H1 (cell line): ENCODE measurements at regions not wholly inside any gene's neighbourhood (a gene's known extent, or its start where the extent isn't known, plus 50 kb on each side); places are given as distances from the start of the nearest gene placed in this dataset.

Source experiments
- CTCF ChIA-PET: fragments of 300-600 bp; sonication (Branson Sonifier 250); formaldehyde crosslinking; loops from one replicate; lab custom pipeline; 2021; ENCODE audit not compliant: partially characterized antibody; lab: Charles Lee
- POLR2A ChIA-PET: fragments of 300-600 bp; sonication (Branson Sonifier 250); formaldehyde crosslinking; loops from one replicate; lab custom pipeline; 2021; ENCODE audit warnings: inconsistent platforms; ENCODE audit not compliant: partially characterized antibody; lab: Charles Lee
- DNase-seq, 2 experiments: peaks; one replicate each; pipeline versions ENCODE4 v3.0.0 to v3.0.0-alpha.2; 2010 to 2022; ENCODE audit warnings: low spot score in 2 of 2, low read depth in 1 of 2, mixed read lengths in 1 of 2
- FAIRE-seq: peaks from 2 replicates; lab custom pipeline; 2011; peaks lifted over from hg19 to GRCh38; lab: Jason Lieb, UNC
- H2AFZ ChIP-seq: 2 replicates; pipeline ENCODE4 v1.8.1; 2012; ENCODE audit warnings: low read length, inconsistent platforms
- H2AK5ac ChIP-seq: 2 replicates; pipeline ENCODE4 v1.6.1; 2013; ENCODE audit warnings: low read depth, low read length
- H2BK120ac ChIP-seq: replicated peaks from 2 replicates; pipeline ENCODE3; 2013; ENCODE audit warnings: low read depth, low read length, inconsistent platforms
- H2BK12ac ChIP-seq: 2 replicates; pipeline ENCODE4 v1.6.1; 2013; ENCODE audit warnings: low read depth, low read length
- H2BK15ac ChIP-seq: 2 replicates; pipeline ENCODE4 v1.6.1; 2013; ENCODE audit warnings: low read length
- H2BK20ac ChIP-seq: 2 replicates; pipeline ENCODE4 v1.6.1; 2013; ENCODE audit warnings: low read length
- H2BK5ac ChIP-seq: 2 replicates; pipeline ENCODE4 v1.6.1; 2013; ENCODE audit warnings: low read depth, low read length
- H3K14ac ChIP-seq: 2 replicates; pipeline ENCODE4 v1.6.1; 2013; ENCODE audit warnings: inconsistent platforms; ENCODE audit not compliant: insufficient read length
- H3K18ac ChIP-seq: 2 replicates; pipeline ENCODE4 v1.6.1; 2013; ENCODE audit warnings: low read length; ENCODE audit errors: extremely low read depth
- H3K23ac ChIP-seq: 2 replicates; pipeline ENCODE4 v1.6.1; 2013; ENCODE audit warnings: inconsistent platforms; ENCODE audit not compliant: insufficient read length
- H3K23me2 ChIP-seq: 2 replicates; pipeline ENCODE4 v1.6.1; 2013; ENCODE audit warnings: low read depth, low read length
- H3K27ac ChIP-seq: 2 replicates; pipeline ENCODE4 v1.6.1; 2011; ENCODE audit warnings: low read depth, low read length, inconsistent platforms
- H3K27me3 ChIP-seq, 4 experiments: replicated peaks in 1 of 4; 1 replicate in 1 of 4; 2 replicates in 3 of 4; pipeline versions ENCODE4 v1.6.1 to v1.8.1; 2011 to 2013; ENCODE audit warnings: low read length in 3 of 4, mild to moderate bottlenecking in 3 of 4, inconsistent platforms in 2 of 4, mixed read lengths in 2 of 4, moderate library complexity in 1 of 4; ENCODE audit not compliant: control insufficient read depth in 3 of 4, insufficient read depth in 3 of 4; ENCODE audit errors: extremely low read depth in 1 of 4
- H3K36me3 ChIP-seq, 4 experiments: 2 replicates each; pipeline versions ENCODE4 v1.6.1 to v1.8.1; 2011 to 2013; ENCODE audit warnings: mild to moderate bottlenecking in 4 of 4, low read length in 3 of 4, moderate library complexity in 2 of 4, control low read depth in 1 of 4, inconsistent platforms in 1 of 4; ENCODE audit not compliant: insufficient read depth in 4 of 4, control insufficient read depth in 2 of 4
- H3K4ac ChIP-seq: replicated peaks from 2 replicates; pipeline ENCODE3; 2013; ENCODE audit warnings: low read length, low read depth, mixed read lengths, inconsistent platforms; ENCODE audit not compliant: insufficient read length
- H3K4me1 ChIP-seq, 4 experiments: replicated peaks in 1 of 4; 1 replicate in 1 of 4; 2 replicates in 3 of 4; pipeline versions ENCODE4 v1.6.1 to v1.8.1; 2011 to 2013; ENCODE audit warnings: low read length in 3 of 4, inconsistent platforms in 2 of 4, mixed read lengths in 1 of 4; ENCODE audit not compliant: insufficient read depth in 4 of 4, control insufficient read depth in 3 of 4
- H3K4me2 ChIP-seq, 2 experiments: 2 replicates each; pipeline versions ENCODE4 v1.6.1 to v1.8.1; 2011 to 2013; ENCODE audit warnings: low read depth in 2 of 2, low read length in 2 of 2, control low read depth in 1 of 2, inconsistent platforms in 1 of 2, mild to moderate bottlenecking in 1 of 2; ENCODE audit not compliant: insufficient read depth in 1 of 2
- H3K4me3 ChIP-seq, 4 experiments: fragments of 200-600, 300-600 bp in 1 of 4; sonication (generic), shearing (Covaris generic), sonication (Bioruptor Twin) in 1 of 4; 2 replicates each; pipeline versions ENCODE4 v1.5.1 to v1.8.1; 2011 to 2016; ENCODE audit warnings: low read length in 4 of 4, low read depth in 3 of 4, control low read depth in 2 of 4, inconsistent platforms in 2 of 4, mild to moderate bottlenecking in 2 of 4, mixed read lengths in 1 of 4, moderate library complexity in 1 of 4; ENCODE audit not compliant: insufficient read depth in 2 of 4; ENCODE audit errors: extremely low read depth in 1 of 4
- H3K56ac ChIP-seq: replicated peaks from 2 replicates; pipeline ENCODE3; 2013; ENCODE audit warnings: low read depth, mild to moderate bottlenecking, mixed read lengths, low read length, inconsistent platforms; ENCODE audit not compliant: insufficient read length
- H3K79me1 ChIP-seq: 2 replicates; pipeline ENCODE4 v1.6.1; 2013; ENCODE audit warnings: low read depth, low read length, control low read depth
- H3K79me2 ChIP-seq, 2 experiments: 2 replicates each; pipeline versions ENCODE4 v1.6.1 to v1.8.1; 2012 to 2013; ENCODE audit warnings: low read length in 2 of 2, mild to moderate bottlenecking in 2 of 2, inconsistent platforms in 1 of 2; ENCODE audit not compliant: insufficient read depth in 2 of 2, control insufficient read depth in 1 of 2
- H3K9ac ChIP-seq, 4 experiments: replicated peaks in 1 of 4; 1 replicate in 1 of 4; 2 replicates in 3 of 4; pipeline versions ENCODE4 v1.6.1 to v1.8.1; 2011 to 2013; ENCODE audit warnings: low read depth in 3 of 4, low read length in 3 of 4, control low read depth in 2 of 4, mild to moderate bottlenecking in 2 of 4, moderate library complexity in 2 of 4, inconsistent platforms in 1 of 4; ENCODE audit errors: extremely low read depth in 1 of 4
- H3K9me3 ChIP-seq, 2 experiments: 2 replicates each; pipeline versions ENCODE4 v1.6.1 to v1.8.1; 2012 to 2013; ENCODE audit warnings: mild to moderate bottlenecking in 2 of 2, moderate library complexity in 2 of 2, control low read depth in 1 of 2, inconsistent platforms in 1 of 2, low read depth in 1 of 2, low read length in 1 of 2, mixed read lengths in 1 of 2; ENCODE audit not compliant: insufficient read depth in 2 of 2
- H4K20me1 ChIP-seq, 2 experiments: replicated peaks in 1 of 2; 2 replicates each; pipeline versions ENCODE3 to v1.8.1; 2011 to 2013; ENCODE audit warnings: inconsistent platforms in 2 of 2, low read length in 2 of 2, mild to moderate bottlenecking in 1 of 2; ENCODE audit not compliant: insufficient read depth in 2 of 2, control insufficient read depth in 1 of 2
- H4K5ac ChIP-seq: 2 replicates; pipeline ENCODE4 v1.6.1; 2013; ENCODE audit warnings: low read length, low read depth, mixed read lengths, inconsistent platforms; ENCODE audit not compliant: insufficient read length
- H4K8ac ChIP-seq: 2 replicates; pipeline ENCODE4 v1.8.0; 2013; ENCODE audit warnings: mild to moderate bottlenecking, moderate library complexity, low read length, inconsistent platforms; ENCODE audit not compliant: insufficient read depth; ENCODE audit errors: extremely low read depth
- H4K91ac ChIP-seq: replicated peaks from 2 replicates; pipeline ENCODE3; 2013; ENCODE audit warnings: low read length, mixed read lengths, inconsistent platforms; ENCODE audit not compliant: insufficient read length
- BCL11A ChIP-seq, 2 experiments: IDR thresholded peaks; one replicate each; pipeline ENCODE4 v1.6.1; 2011; ENCODE audit warnings: low read depth in 2 of 2, low read length in 2 of 2, mild to moderate bottlenecking in 2 of 2
- EP300 ChIP-seq, 2 experiments: IDR thresholded peaks; 1 replicate in 1 of 2; 2 replicates in 1 of 2; pipeline ENCODE4 v1.6.1; 2011 to 2012; ENCODE audit warnings: low read depth in 2 of 2, low read length in 2 of 2, mild to moderate bottlenecking in 2 of 2, borderline replicate concordance in 1 of 2, inconsistent platforms in 1 of 2, moderate library complexity in 1 of 2
- FOSL1 ChIP-seq: IDR thresholded peaks from 2 replicates; pipeline ENCODE4 v1.6.1; 2011; ENCODE audit warnings: mild to moderate bottlenecking, low read depth, low read length, moderate library complexity; ENCODE audit not compliant: insufficient read depth
- JUN ChIP-seq: IDR thresholded peaks from 2 replicates; pipeline ENCODE4 v1.6.1; 2011; ENCODE audit warnings: low read depth, mild to moderate bottlenecking, improper control_type of control experiment, low read length
- KDM4A ChIP-seq: IDR thresholded peaks from one replicate; pipeline ENCODE4 v1.7.1; 2012; ENCODE audit warnings: low read depth, mild to moderate bottlenecking, moderate library complexity, low read length, inconsistent platforms; ENCODE audit not compliant: severe bottlenecking
- NRF1 ChIP-seq: IDR thresholded peaks from 2 replicates; pipeline ENCODE4 v1.6.1; 2011; ENCODE audit warnings: mild to moderate bottlenecking, low read depth, low read length, improper control_type of control experiment
- RAD21 ChIP-seq, 2 experiments: IDR thresholded peaks in 1 of 2; conservative IDR thresholded peaks in 1 of 2; 2 replicates each; pipeline ENCODE4 v1.6.1; 2011; ENCODE audit warnings: low read depth in 2 of 2, low read length in 2 of 2, improper control_type of control experiment in 1 of 2, inconsistent platforms in 1 of 2, mild to moderate bottlenecking in 1 of 2, moderate library complexity in 1 of 2
- SIX5 ChIP-seq: IDR thresholded peaks from 2 replicates; pipeline ENCODE4 v1.6.1; 2011; ENCODE audit warnings: mild to moderate bottlenecking, low read depth, low read length
- SRF ChIP-seq: IDR thresholded peaks from 2 replicates; pipeline ENCODE4 v1.6.1; 2011; ENCODE audit warnings: mild to moderate bottlenecking, low read depth, low read length, moderate library complexity
- TAF7 ChIP-seq: optimal IDR thresholded peaks from 2 replicates; pipeline ENCODE3; 2011; ENCODE audit warnings: low read depth, mild to moderate bottlenecking, inconsistent platforms, low read length, moderate library complexity, borderline replicate concordance
- TEAD4 ChIP-seq: IDR thresholded peaks from 2 replicates; pipeline ENCODE4 v1.6.1; 2012; ENCODE audit warnings: low read depth, low read length, inconsistent platforms, mixed read lengths
- WGBS, 2 experiments: shearing (Covaris generic) in 1 of 2; methylation state at CpG; one replicate each; pipeline versions ENCODE4 v1.1.6 to v1.1.7; 2013 to 2015; ENCODE audit warnings: low lambda C conversion rate in 2 of 2, mixed read lengths in 2 of 2, inconsistent platforms in 1 of 2, low coverage in 1 of 2, missing lambda C conversion rate in 1 of 2; ENCODE audit not compliant: insufficient replicate concordance in 2 of 2, insufficient coverage in 1 of 2, insufficient read length in 1 of 2; ENCODE audit errors: extremely low coverage in 1 of 2, missing lambda C conversion rate in 1 of 2; 5-methylcytosine and 5-hydroxymethylcytosine counted together
- TF ChIP-seq, protein P1 (sequence below): IDR thresholded peaks from 2 replicates; pipeline ENCODE4 v1.6.1; 2011; ENCODE audit warnings: low read depth, mild to moderate bottlenecking, low read length; ENCODE audit not compliant: insufficient read depth
- TF ChIP-seq, protein P2 (sequence below): IDR thresholded peaks from 2 replicates; pipeline ENCODE4 v1.6.1; 2012; ENCODE audit warnings: inconsistent platforms

GRCh38 chr4:189001971-189002450 lies 862.8 kb downstream of the TRIML1 start:
- no peak overlapping the region for H3K4me3 ChIP-seq
- no peak overlapping the region for H3K9ac ChIP-seq
- H2BK20ac ChIP-seq = no peak overlapping the region
- no peak overlapping the region for H2AK5ac ChIP-seq
- H3K27ac ChIP-seq = no peak overlapping the region
- peak overlapping the region; percentile 31 for H4K8ac ChIP-seq
- 96% methylated on average over 14 of the region's 15 CpGs; no CpG with 5 or more reads in 1 of the 2 experiments for WGBS, 2 experiments
- H4K91ac ChIP-seq = no peak overlapping the region
- H4K5ac ChIP-seq = no peak overlapping the region
- no peak overlapping the region for H3K14ac ChIP-seq
- H2BK5ac ChIP-seq = no peak overlapping the region
- H3K4ac ChIP-seq = no peak overlapping the region
- no peak overlapping the region for H3K4me2 ChIP-seq
- no peaks in the 10 kb centered on the region for H3K79me1 ChIP-seq
- H3K23ac ChIP-seq = no peak overlapping the region
- H4K20me1 ChIP-seq = no peaks in the 10 kb centered on the region
- H3K27me3 ChIP-seq = no peaks in the 10 kb centered on the region
- no peak overlapping the region for H2BK120ac ChIP-seq
- H3K18ac ChIP-seq = no peak overlapping the region
- no peak overlapping the region for H2BK15ac ChIP-seq
- peaks cover 0 to 4% of the 10 kb centered on the region in 2 experiments; a peak in 1 of 4 replicates for H3K9me3 ChIP-seq
- H3K4me1 ChIP-seq = no peaks in the 10 kb centered on the region
- H3K79me2 ChIP-seq = no peaks in the 10 kb centered on the region
- H3K23me2 ChIP-seq = no peaks in the 10 kb centered on the region
- FAIRE-seq (no peak), DNase-seq (no peak)
- H3K56ac ChIP-seq = no peak overlapping the region
- ChIA-PET POLR2A (no interaction called here), CTCF (interaction anchor here (1.6 kb wide), 1 partner anchor 25 kb away, joined by 3 read pairs; no protein-coding TSS in a partner anchor)
- no peaks in the 10 kb centered on the region for H3K36me3 ChIP-seq
- H2AFZ ChIP-seq = no peak overlapping the region
- no peak overlapping the region for H2BK12ac ChIP-seq
- TF ChIP-seq, protein P1, sequence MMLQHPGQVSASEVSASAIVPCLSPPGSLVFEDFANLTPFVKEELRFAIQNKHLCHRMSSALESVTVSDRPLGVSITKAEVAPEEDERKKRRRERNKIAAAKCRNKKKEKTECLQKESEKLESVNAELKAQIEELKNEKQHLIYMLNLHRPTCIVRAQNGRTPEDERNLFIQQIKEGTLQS = no peak
- no peak for TF ChIP-seq BCL11A (IDR thresholded peaks at IDR 0.05; ENCODE audit: low read depth in 2 of 2, low read length in 2 of 2)
- TF ChIP-seq TEAD4 = no peak
- no peak for TF ChIP-seq FOSL1
- no peak for TF ChIP-seq EP300 (IDR thresholded peaks at IDR 0.05; ENCODE audit: borderline replicate concordance in 1 of 2, low read depth in 2 of 2, low read length in 2 of 2)
- TF ChIP-seq NRF1 = no peak
- TF ChIP-seq, protein P2, sequence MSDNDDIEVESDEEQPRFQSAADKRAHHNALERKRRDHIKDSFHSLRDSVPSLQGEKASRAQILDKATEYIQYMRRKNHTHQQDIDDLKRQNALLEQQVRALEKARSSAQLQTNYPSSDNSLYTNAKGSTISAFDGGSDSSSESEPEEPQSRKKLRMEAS = no peak
- TF ChIP-seq SIX5 = no peak
- no peak for TF ChIP-seq JUN
- TF ChIP-seq KDM4A = no peak
- TF ChIP-seq RAD21 (IDR thresholded peaks at IDR 0.05 in 1 of 2, conservative IDR thresholded peaks at IDR 0.05 in 1 of 2; ENCODE audit: low read depth in 2 of 2, low read length in 2 of 2) = no peak
- no peak for TF ChIP-seq TAF7
- no peak for TF ChIP-seq SRF
